ENCODE measurements at regions not wholly inside any gene's neighbourhood (a gene's known extent, or its start where the extent isn't known, plus 50 kb on each side); places are given as distances from the start of the nearest gene placed in this dataset.

GRCh38 chr20:37598575-37599342 lies 71.1 kb upstream of the BLCAP start:
- TF ChIP-seq CTCF (conservative IDR thresholded peaks at IDR 0.05): no peak
- Mint-ChIP-seq H3K27me3 (peaks cover 50% of the 10 kb centered on the region), H3K9me3 (no peaks in the 10 kb centered on the region), H3K4me3 (peak overlapping the region; percentile 46), H3K27ac (peak overlapping the region; percentile 60), H3K4me1 (ENCODE audit: unreplicated experiment) (peaks cover 17% of the 10 kb centered on the region), H3K36me3 (no peaks in the 10 kb centered on the region)
- no peak for DNase-seq (ENCODE audit: extremely low spot score, unreplicated experiment)

GRCh38 chr20:37598100-37598543 lies 70.4 kb upstream of the BLCAP start:
- Mint-ChIP-seq H3K27me3 (peaks cover 49% of the 10 kb centered on the region), H3K4me3 (peak overlapping the region; percentile 25), H3K36me3 (no peaks in the 10 kb centered on the region), H3K27ac (peak overlapping the region; percentile 62), H3K9me3 (no peaks in the 10 kb centered on the region), H3K4me1 (ENCODE audit: unreplicated experiment) (peaks cover 17% of the 10 kb centered on the region)
- peak; percentile 79 for DNase-seq (ENCODE audit: extremely low spot score, unreplicated experiment)
- TF ChIP-seq CTCF (conservative IDR thresholded peaks at IDR 0.05): no peak

GRCh38 chr20:37596890-37597536 lies 69.3 kb upstream of the BLCAP start:
- no peak for TF ChIP-seq CTCF (conservative IDR thresholded peaks at IDR 0.05)
- no peak overlapping the region for H3K27ac Mint-ChIP-seq
- no peak for DNase-seq (ENCODE audit: extremely low spot score, unreplicated experiment)
- H3K9me3 Mint-ChIP-seq: no peaks in the 10 kb centered on the region
- H3K27me3 Mint-ChIP-seq: peaks cover 51% of the 10 kb centered on the region
- H3K4me1 Mint-ChIP-seq (ENCODE audit: unreplicated experiment): peaks cover 17% of the 10 kb centered on the region
- no peaks in the 10 kb centered on the region for H3K36me3 Mint-ChIP-seq
- H3K4me3 Mint-ChIP-seq: peak overlapping the region; percentile 25

- H3K4me3 Mint-ChIP-seq: no peak overlapping the region
- no peak overlapping the region for H3K27ac Mint-ChIP-seq
- H3K27me3 Mint-ChIP-seq: peaks cover 51% of the 10 kb centered on the region
- no peaks in the 10 kb centered on the region for H3K36me3 Mint-ChIP-seq
- DNase-seq (ENCODE audit: extremely low spot score, unreplicated experiment): no peak
- no peak for TF ChIP-seq CTCF (conservative IDR thresholded peaks at IDR 0.05)
- H3K9me3 Mint-ChIP-seq: no peaks in the 10 kb centered on the region
- H3K4me1 Mint-ChIP-seq (ENCODE audit: unreplicated experiment): peaks cover 17% of the 10 kb centered on the region
Measured at GRCh38 chr20:37596168-37596567, 68.5 kb upstream of the BLCAP start.

GRCh38 chr20:37593710-37594109 lies 66.0 kb upstream of the BLCAP start:
- Mint-ChIP-seq H3K36me3 (no peaks in the 10 kb centered on the region), H3K27ac (no peak overlapping the region), H3K4me3 (no peak overlapping the region), H3K27me3 (peaks cover 31% of the 10 kb centered on the region), H3K4me1 (ENCODE audit: unreplicated experiment) (peaks cover 12% of the 10 kb centered on the region), H3K9me3 (no peaks in the 10 kb centered on the region)
- no peak for TF ChIP-seq CTCF (conservative IDR thresholded peaks at IDR 0.05)
- no peak for DNase-seq (ENCODE audit: extremely low spot score, unreplicated experiment)

Measured in type B pancreatic cell (in vitro differentiated cells).